GDM1 (cell line): ENCODE measurements at regions not wholly inside any gene's neighbourhood (a gene's known extent, or its start where the extent isn't known, plus 50 kb on each side); places are given as distances from the start of the nearest gene placed in this dataset.

Experiments used
- DNase-seq: peaks from one replicate; lab custom pipeline; 2025; lab: John Stamatoyannopoulos, UW

- DNase-seq, result no peak
Observed at GRCh38 chr12:27382924-27383323, 50.3 kb downstream of the BMAL2 start.

- peak; percentile 40 for DNase-seq
Observed at GRCh38 chr12:27383429-27384260, 51.0 kb downstream of the BMAL2 start.

GRCh38 chr12:27384261-27384590, 51.6 kb downstream of the BMAL2 start:
- DNase-seq, result no peak

- no peak for DNase-seq
Observed at GRCh38 chr12:27385766-27386564, 53.3 kb downstream of the BMAL2 start.

GRCh38 chr12:27387473-27387872, 54.8 kb downstream of the BMAL2 start:
- no peak for DNase-seq

GRCh38 chr12:27388650-27389049, 56.0 kb downstream of the BMAL2 start:
- no peak for DNase-seq

GRCh38 chr12:27394676-27395075, 51.9 kb upstream of the SMCO2 start:
- DNase-seq, result no peak

GRCh38 chr12:27396216-27396815, 50.2 kb upstream of the SMCO2 start:
- no peak for DNase-seq
